CD4-positive, alpha-beta memory T cell (primary cell): ENCODE measurements at regions not wholly inside any gene's neighbourhood (a gene's known extent, or its start where the extent isn't known, plus 50 kb on each side); places are given as distances from the start of the nearest gene placed in this dataset.
A peak's percentile ranks its signal among the peaks of the same experiment; 100 is the strongest.

Source experiments
- CTCF ChIA-PET: fragments of 350-600 bp; sonication (Branson Sonifier 250); formaldehyde crosslinking; loops from one replicate; lab custom pipeline; 2021; ENCODE audit warnings: inconsistent platforms; ENCODE audit not compliant: partially characterized antibody; lab: Charles Lee
- POLR2A ChIA-PET: fragments of 350-600 bp; sonication (Branson Sonifier 250); formaldehyde crosslinking; loops from one replicate; lab custom pipeline; 2021; ENCODE audit not compliant: partially characterized antibody; lab: Charles Lee
- DNase-seq, 5 donors: peaks; one replicate each; pipeline versions ENCODE4 v3.0.0 to v3.0.0-alpha.2; 2020 to 2022; ENCODE audit warnings: mixed read lengths in 1 of 5
- H3K27ac ChIP-seq: one replicate; pipeline ENCODE4 v1.7.0; 2013; ENCODE audit warnings: low read depth, low read length
- H3K27me3 ChIP-seq: 2 replicates; pipeline ENCODE4 v1.7.0; 2013; ENCODE audit warnings: mild to moderate bottlenecking, low read length, moderate library complexity; ENCODE audit not compliant: insufficient read depth
- H3K36me3 ChIP-seq: 2 replicates; pipeline ENCODE4 v1.7.0; 2013; ENCODE audit warnings: mild to moderate bottlenecking, low read length, moderate library complexity; ENCODE audit not compliant: insufficient read depth
- H3K4me1 ChIP-seq: 2 replicates; pipeline ENCODE4 v1.7.0; 2013; ENCODE audit warnings: mild to moderate bottlenecking, low read length, moderate library complexity; ENCODE audit not compliant: insufficient read depth
- H3K4me3 ChIP-seq, 2 donors: one replicate each; pipeline ENCODE4 v1.7.0; 2013; ENCODE audit warnings: low read length in 2 of 2, mild to moderate bottlenecking in 1 of 2
- H3K9me3 ChIP-seq, 2 donors: one replicate each; pipeline ENCODE4 v1.7.0; 2013; ENCODE audit warnings: low read length in 2 of 2, control low read depth in 1 of 2; ENCODE audit not compliant: control insufficient read depth in 1 of 2
- H3K27ac Mint-ChIP-seq, 7 donors: one replicate each; pipeline ENCODE4 v1.8.0; 2020 to 2021; ENCODE audit warnings: mixed read lengths in 7 of 7, mild to moderate bottlenecking in 6 of 7, inconsistent platforms in 3 of 7, moderate library complexity in 3 of 7
- H3K27me3 Mint-ChIP-seq, 2 donors: one replicate each; pipeline ENCODE4 v1.8.0; 2020 to 2021; ENCODE audit warnings: mixed read lengths in 2 of 2
- H3K36me3 Mint-ChIP-seq, 2 donors: one replicate each; pipeline ENCODE4 v1.8.0; 2020 to 2021; ENCODE audit warnings: mixed read lengths in 2 of 2, inconsistent platforms in 1 of 2, mild to moderate bottlenecking in 1 of 2
- H3K4me1 Mint-ChIP-seq, 4 donors: one replicate each; pipeline ENCODE4 v1.8.0; 2020 to 2021; ENCODE audit warnings: mixed read lengths in 4 of 4, mild to moderate bottlenecking in 1 of 4
- H3K4me3 Mint-ChIP-seq, 8 donors: one replicate each; pipeline ENCODE4 v1.8.0; 2020 to 2021; ENCODE audit warnings: mixed read lengths in 8 of 8, mild to moderate bottlenecking in 7 of 8, moderate library complexity in 6 of 8, inconsistent platforms in 3 of 8
- H3K9me3 Mint-ChIP-seq, 8 donors: one replicate each; pipeline ENCODE4 v1.8.0; 2020 to 2021; ENCODE audit warnings: mixed read lengths in 8 of 8, mild to moderate bottlenecking in 5 of 8, inconsistent platforms in 3 of 8, moderate library complexity in 1 of 8
- intact Hi-C: fragments of 100-400 bp; cut with micrococcal nuclease; formaldehyde crosslinking; loops from one replicate; pipeline ENCODE4 v1.15.1; 2023

GRCh38 chr21:43318841-43319781, 107.8 kb downstream of the SIK1 start:
- no peak overlapping the region for H3K4me3 Mint-ChIP-seq
- no peak overlapping the region for H3K27ac Mint-ChIP-seq
- H3K4me1 ChIP-seq, result no peaks in the 10 kb centered on the region
- no peaks in the 10 kb centered on the region for H3K27me3 ChIP-seq
- peaks cover 6 to 7% of the 10 kb centered on the region in 2 donors for H3K27me3 Mint-ChIP-seq
- no peaks in the 10 kb centered on the region for H3K36me3 ChIP-seq
- H3K9me3 ChIP-seq, result no peaks in the 10 kb centered on the region
- intact Hi-C loops, result no loop called here
- H3K9me3 Mint-ChIP-seq, result peaks cover 0 to 9% (median 2%) of the 10 kb centered on the region in 8 donors
- DNase-seq, result no peak
- H3K4me1 Mint-ChIP-seq, result peaks cover 0 to 1% (median 0%) of the 10 kb centered on the region in 4 donors
- H3K4me3 ChIP-seq, result no peak overlapping the region
- H3K36me3 Mint-ChIP-seq, result no peaks in the 10 kb centered on the region
- CTCF ChIA-PET, result no interaction called here
- POLR2A ChIA-PET, result no interaction called here
- H3K27ac ChIP-seq, result no peak overlapping the region

- H3K4me1 ChIP-seq, result no peaks in the 10 kb centered on the region
- Mint-ChIP-seq H3K4me1 (peaks cover 0 to 1% (median 0%) of the 10 kb centered on the region in 4 donors), H3K27me3 (peaks cover 6 to 7% of the 10 kb centered on the region in 2 donors), H3K9me3 (peaks cover 0 to 9% (median 3%) of the 10 kb centered on the region in 8 donors), H3K4me3 (no peak overlapping the region), H3K36me3 (no peaks in the 10 kb centered on the region), H3K27ac (peak overlapping the region in 1 of 7 donors; percentile 48)
- no peak overlapping the region for H3K4me3 ChIP-seq
- no peak for DNase-seq
- CTCF ChIA-PET, result no interaction called here
- POLR2A ChIA-PET, result no interaction called here
- H3K27me3 ChIP-seq, result no peaks in the 10 kb centered on the region
- no peaks in the 10 kb centered on the region for H3K36me3 ChIP-seq
- H3K27ac ChIP-seq, result no peak overlapping the region
- intact Hi-C loops, result no loop called here
- H3K9me3 ChIP-seq, result no peaks in the 10 kb centered on the region
Observed at GRCh38 chr21:43318368-43318767, 108.6 kb downstream of the SIK1 start.

DNA sequence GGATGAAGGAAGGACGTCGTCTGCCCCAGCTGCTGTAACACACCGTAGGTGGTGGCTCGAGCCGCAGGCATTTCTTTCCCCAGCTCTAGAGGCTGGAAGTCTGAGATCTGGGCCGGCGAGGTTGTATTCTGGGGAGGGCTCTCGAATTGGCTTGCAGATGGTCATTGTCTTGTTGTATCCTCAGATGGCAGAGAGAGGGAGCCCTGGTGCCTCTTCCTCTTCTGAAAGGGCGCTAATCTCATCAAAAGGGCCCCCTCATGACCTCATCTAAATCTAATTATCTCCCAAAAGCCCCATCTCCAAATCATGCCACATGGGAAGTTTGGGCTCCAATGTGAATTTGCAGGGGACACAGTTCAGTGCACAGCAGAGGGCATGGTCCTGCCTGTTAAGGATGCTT, 109.0 kb downstream of the SIK1 start:
- Mint-ChIP-seq H3K27ac (no peak overlapping the region), H3K9me3 (peaks cover 0 to 9% (median 3%) of the 10 kb centered on the region in 8 donors), H3K4me1 (peaks cover 0 to 1% (median 0%) of the 10 kb centered on the region in 4 donors), H3K27me3 (peaks cover 6 to 7% of the 10 kb centered on the region in 2 donors), H3K4me3 (no peak overlapping the region), H3K36me3 (no peaks in the 10 kb centered on the region)
- Histone ChIP-seq H3K9me3 (no peaks in the 10 kb centered on the region), H3K27me3 (no peaks in the 10 kb centered on the region), H3K4me3 (no peak overlapping the region), H3K36me3 (no peaks in the 10 kb centered on the region), H3K27ac (no peak overlapping the region), H3K4me1 (no peaks in the 10 kb centered on the region)
- no peak for DNase-seq
- CTCF ChIA-PET, result no interaction called here
- POLR2A ChIA-PET, result no interaction called here
- intact Hi-C loops, result no loop called here

DNA sequence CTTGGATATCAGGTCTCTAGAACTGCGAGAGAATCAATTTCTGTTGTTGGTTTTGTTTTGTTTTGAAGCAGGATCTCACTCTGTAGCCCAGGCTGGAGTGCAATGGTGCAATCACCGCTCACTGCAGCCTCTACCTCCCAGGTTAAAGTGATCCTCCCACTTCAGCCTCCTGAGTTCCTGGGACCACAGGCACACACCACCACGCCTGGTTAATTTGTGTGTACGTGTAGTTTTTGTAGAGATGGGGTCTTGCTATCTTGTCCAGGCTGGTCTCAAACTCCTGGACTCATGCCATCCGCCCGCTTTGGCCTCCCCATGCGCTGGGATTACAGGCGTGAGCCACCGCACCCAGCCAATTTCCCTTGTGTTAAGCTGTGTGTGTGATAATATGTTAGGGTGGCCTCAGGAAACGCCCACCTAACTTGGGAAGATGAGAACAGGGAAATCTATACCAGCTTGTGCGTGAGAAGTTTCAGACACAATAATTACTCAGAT, 109.6 kb downstream of the SIK1 start:
- H3K27me3 ChIP-seq, result no peaks in the 10 kb centered on the region
- intact Hi-C loops, result no loop called here
- Mint-ChIP-seq H3K9me3 (peaks cover 0 to 9% (median 3%) of the 10 kb centered on the region in 8 donors), H3K4me3 (no peak overlapping the region), H3K27me3 (peaks cover 6 to 7% of the 10 kb centered on the region in 2 donors), H3K36me3 (no peaks in the 10 kb centered on the region), H3K27ac (no peak overlapping the region), H3K4me1 (peaks cover 0 to 1% (median 0%) of the 10 kb centered on the region in 4 donors)
- DNase-seq, result no peak
- POLR2A ChIA-PET, result no interaction called here
- no peaks in the 10 kb centered on the region for H3K4me1 ChIP-seq
- H3K4me3 ChIP-seq, result no peak overlapping the region
- H3K36me3 ChIP-seq, result no peaks in the 10 kb centered on the region
- H3K27ac ChIP-seq, result no peak overlapping the region
- no peaks in the 10 kb centered on the region for H3K9me3 ChIP-seq
- CTCF ChIA-PET, result no interaction called here

DNA sequence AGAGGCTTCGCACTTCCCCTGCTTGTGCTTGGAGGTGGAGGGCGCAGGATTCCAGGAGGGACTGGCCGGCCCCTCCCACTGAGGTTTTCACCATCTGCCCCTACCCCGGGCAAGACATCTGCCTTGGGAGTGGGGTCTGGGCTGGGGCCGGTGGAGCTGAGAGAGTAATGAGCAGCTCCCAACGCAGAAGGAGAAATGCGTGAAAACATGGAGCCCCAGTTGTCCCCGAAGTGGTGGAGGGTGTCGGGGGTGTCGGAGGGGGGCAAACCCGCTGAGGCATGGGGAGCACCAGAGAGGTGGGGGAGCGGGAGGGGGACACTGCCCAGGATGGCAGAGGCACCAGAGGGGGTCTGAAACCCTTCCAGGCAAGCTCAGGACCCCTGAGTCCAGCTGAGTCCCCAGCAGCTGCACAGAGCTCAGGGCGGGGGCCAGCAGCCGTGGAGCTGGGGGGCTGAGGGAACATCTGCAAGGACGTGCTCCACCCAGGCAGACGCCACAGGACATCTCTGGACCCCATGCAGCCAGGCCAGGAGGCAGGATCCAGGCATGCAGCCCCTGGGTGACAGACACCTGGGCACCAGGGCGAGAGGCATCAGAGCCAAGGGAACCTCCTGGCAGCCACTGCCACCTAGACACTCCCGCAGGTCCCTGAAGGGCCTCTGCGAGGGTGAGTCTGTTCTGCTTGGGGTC, 110.6 kb downstream of the SIK1 start:
- Histone ChIP-seq H3K27ac (no peak overlapping the region), H3K27me3 (no peaks in the 10 kb centered on the region), H3K9me3 (no peaks in the 10 kb centered on the region), H3K4me3 (no peak overlapping the region), H3K4me1 (no peaks in the 10 kb centered on the region), H3K36me3 (no peaks in the 10 kb centered on the region)
- Mint-ChIP-seq H3K9me3 (peaks cover 0 to 9% (median 3%) of the 10 kb centered on the region in 8 donors), H3K27ac (no peak overlapping the region), H3K36me3 (no peaks in the 10 kb centered on the region), H3K27me3 (peaks cover 6 to 7% of the 10 kb centered on the region in 2 donors), H3K4me3 (no peak overlapping the region), H3K4me1 (peaks cover 0 to 1% (median 0%) of the 10 kb centered on the region in 4 donors)
- CTCF ChIA-PET, result no interaction called here
- DNase-seq, result peak in 1 of 5 donors; percentile 31
- intact Hi-C loops, result no loop called here
- POLR2A ChIA-PET, result no interaction called here

GRCh38 chr21:43315244-43316137, 111.4 kb downstream of the SIK1 start:
- peaks cover 0 to 1% (median 0%) of the 10 kb centered on the region in 4 donors for H3K4me1 Mint-ChIP-seq
- no peaks in the 10 kb centered on the region for H3K36me3 Mint-ChIP-seq
- H3K27ac Mint-ChIP-seq, result peak overlapping the region in 1 of 7 donors; percentile 62
- DNase-seq, result peak in 4 of 5 donors; percentile 5 to 22 (median 8)
- intact Hi-C loops, result no loop called here
- Histone ChIP-seq H3K9me3 (no peaks in the 10 kb centered on the region), H3K27ac (no peak overlapping the region), H3K36me3 (no peaks in the 10 kb centered on the region), H3K27me3 (no peaks in the 10 kb centered on the region), H3K4me1 (no peaks in the 10 kb centered on the region), H3K4me3 (no peak overlapping the region)
- ChIA-PET POLR2A (no interaction called here), CTCF (no interaction called here)
- peaks cover 6 to 7% of the 10 kb centered on the region in 2 donors for H3K27me3 Mint-ChIP-seq
- H3K4me3 Mint-ChIP-seq, result no peak overlapping the region
- peaks cover 0 to 9% (median 3%) of the 10 kb centered on the region in 8 donors for H3K9me3 Mint-ChIP-seq
